HFFc6 (cell line): ENCODE measurements at regions not wholly inside any gene's neighbourhood (a gene's known extent, or its start where the extent isn't known, plus 50 kb on each side); places are given as distances from the start of the nearest gene placed in this dataset.
"Not testable (repeated sequence)": the region's sequence is repeated elsewhere in the genome, so short reads cannot be mapped to it uniquely, and the experiment has no call there.

ENCODE experiments used
- DNase-seq: peaks from one replicate; pipeline ENCODE4 v3.0.0-alpha.2; 2018
- H3K27ac Mint-ChIP-seq: 2 replicates; pipeline ENCODE4 v1.8.0; 2020; ENCODE audit warnings: mild to moderate bottlenecking, mixed read lengths
- H3K27me3 Mint-ChIP-seq: 2 replicates; pipeline ENCODE4 v1.8.0; 2021; ENCODE audit warnings: mild to moderate bottlenecking, moderate library complexity, mixed read lengths; ENCODE audit not compliant: insufficient read depth
- H3K36me3 Mint-ChIP-seq: 2 replicates; pipeline ENCODE4 v1.8.0; 2021; ENCODE audit warnings: low read depth, mixed read lengths
- H3K4me1 Mint-ChIP-seq: 2 replicates; pipeline ENCODE4 v1.8.0; 2020; ENCODE audit warnings: low read depth, mixed read lengths
- H3K4me3 Mint-ChIP-seq: 2 replicates; pipeline ENCODE4 v1.8.0; 2020; ENCODE audit warnings: mild to moderate bottlenecking, moderate library complexity, mixed read lengths
- H3K9me3 Mint-ChIP-seq: 2 replicates; pipeline ENCODE4 v1.8.0; 2020; ENCODE audit warnings: mild to moderate bottlenecking, mixed read lengths
- CTCF ChIP-seq: fragments of 200-600 bp; sonication (generic); IDR thresholded peaks from 2 replicates; pipeline ENCODE4 v1.5.0; 2021; ENCODE audit warnings: antibody characterized with exemption, mild to moderate bottlenecking

- no peaks in the 10 kb centered on the region; the same call in 1 of the 2 replicates for H3K36me3 Mint-ChIP-seq
- H3K27ac Mint-ChIP-seq = no peak overlapping the region
- no peaks in the 10 kb centered on the region for H3K9me3 Mint-ChIP-seq
- TF ChIP-seq CTCF = no peak
- H3K4me3 Mint-ChIP-seq = no peak overlapping the region
- no peak for DNase-seq
- peaks cover 2% of the 10 kb centered on the region; the same call in 1 of the 2 replicates for H3K27me3 Mint-ChIP-seq
- H3K4me1 Mint-ChIP-seq = peaks cover 45% of the 10 kb centered on the region
Observed at GRCh38 chr2:37760471-37760870, 89.0 kb upstream of the CDC42EP3 start.

- H3K4me1 Mint-ChIP-seq = peaks cover 54% of the 10 kb centered on the region
- not testable (repeated sequence) for H3K36me3 Mint-ChIP-seq, H3K27me3 Mint-ChIP-seq, DNase-seq, H3K9me3 Mint-ChIP-seq, H3K4me3 Mint-ChIP-seq
- peak overlapping the region; percentile 37; the same call in 1 of the 2 replicates for H3K27ac Mint-ChIP-seq
Observed at GRCh38 chr2:37762281-37762680, 90.8 kb upstream of the CDC42EP3 start.

GRCh38 chr2:37764739-37765138, 93.3 kb upstream of the CDC42EP3 start:
- no peak for DNase-seq
- peaks cover 2% of the 10 kb centered on the region; the same call in 1 of the 2 replicates for H3K27me3 Mint-ChIP-seq
- H3K4me1 Mint-ChIP-seq = peaks cover 78% of the 10 kb centered on the region
- no peak for TF ChIP-seq CTCF
- no peaks in the 10 kb centered on the region for H3K9me3 Mint-ChIP-seq
- H3K4me3 Mint-ChIP-seq = peak overlapping the region; percentile 34
- peak overlapping the region; percentile 74 for H3K27ac Mint-ChIP-seq
- no peaks in the 10 kb centered on the region; the same call in 1 of the 2 replicates for H3K36me3 Mint-ChIP-seq

GRCh38 chr2:37766106-37766505, 94.7 kb upstream of the CDC42EP3 start:
- H3K4me3 Mint-ChIP-seq = peak overlapping the region; percentile 80
- no peak for DNase-seq
- peak overlapping the region; percentile 76 for H3K27ac Mint-ChIP-seq

GRCh38 chr2:37767046-37767445, 95.6 kb upstream of the CDC42EP3 start:
- Mint-ChIP-seq H3K9me3 (no peaks in the 10 kb centered on the region), H3K36me3 (peaks cover 5% of the 10 kb centered on the region; the same call in 1 of the 2 replicates), H3K27ac (peak overlapping the region; percentile 79), H3K4me3 (peak overlapping the region; percentile 80), H3K27me3 (no peaks in the 10 kb centered on the region), H3K4me1 (peaks cover 90% of the 10 kb centered on the region)
- TF ChIP-seq CTCF = no peak
- DNase-seq = no peak

More at GRCh38 chr2:37766106-37766505, 94.7 kb upstream of the CDC42EP3 start:
- peaks cover 89% of the 10 kb centered on the region for H3K4me1 Mint-ChIP-seq
- TF ChIP-seq CTCF = no peak
- H3K27me3 Mint-ChIP-seq = peaks cover 1% of the 10 kb centered on the region; the same call in 1 of the 2 replicates
- H3K36me3 Mint-ChIP-seq = peaks cover 4% of the 10 kb centered on the region; the same call in 1 of the 2 replicates
- no peaks in the 10 kb centered on the region for H3K9me3 Mint-ChIP-seq

GRCh38 chr2:37767959-37768925, 96.8 kb upstream of the CDC42EP3 start:
- peaks cover 92% of the 10 kb centered on the region for H3K4me1 Mint-ChIP-seq
- peaks cover 5% of the 10 kb centered on the region; the same call in 1 of the 2 replicates for H3K36me3 Mint-ChIP-seq
- H3K4me3 Mint-ChIP-seq = peak overlapping the region; percentile 53
- no peaks in the 10 kb centered on the region for H3K27me3 Mint-ChIP-seq
- peak overlapping the region; percentile 79 for H3K27ac Mint-ChIP-seq
- peak; percentile 93 for DNase-seq
- TF ChIP-seq CTCF = no peak
- H3K9me3 Mint-ChIP-seq = no peaks in the 10 kb centered on the region
